Hematopoietic multipotent progenitor cell treated with erythropoietin and hydrocortisone succinate and interleukin-3 and kit ligand, for 8 days (in vitro differentiated cells): ENCODE measurements at regions not wholly inside any gene's neighbourhood (a gene's known extent, or its start where the extent isn't known, plus 50 kb on each side); places are given as distances from the start of the nearest gene placed in this dataset.
"Not testable (repeated sequence)": the region's sequence is repeated elsewhere in the genome, so short reads cannot be mapped to it uniquely, and the experiment has no call there.

Experiments used
- DNase-seq: peaks from one replicate; pipeline ENCODE4 v3.0.0-alpha.2; 2015

DNA sequence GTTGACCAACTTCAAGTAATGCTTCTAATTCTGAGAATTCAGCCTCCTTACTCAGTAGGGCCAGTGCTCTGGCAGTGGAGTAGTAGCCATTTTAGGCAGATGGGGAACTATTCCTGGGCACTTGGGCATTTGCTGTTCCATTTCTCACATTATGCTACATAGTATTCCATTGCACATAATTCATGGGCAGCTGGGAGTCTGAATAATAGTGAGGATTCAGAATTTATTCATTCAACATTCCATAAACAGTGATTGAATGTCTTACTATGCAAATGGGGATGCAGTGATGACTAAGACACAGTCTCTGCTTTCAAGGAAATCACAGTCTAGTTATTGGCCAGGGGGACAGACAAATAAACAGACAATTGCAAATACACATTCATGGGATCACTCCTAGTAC is 301.0 kb upstream of the KCNN2 start:
- DNase-seq = no peak

DNA sequence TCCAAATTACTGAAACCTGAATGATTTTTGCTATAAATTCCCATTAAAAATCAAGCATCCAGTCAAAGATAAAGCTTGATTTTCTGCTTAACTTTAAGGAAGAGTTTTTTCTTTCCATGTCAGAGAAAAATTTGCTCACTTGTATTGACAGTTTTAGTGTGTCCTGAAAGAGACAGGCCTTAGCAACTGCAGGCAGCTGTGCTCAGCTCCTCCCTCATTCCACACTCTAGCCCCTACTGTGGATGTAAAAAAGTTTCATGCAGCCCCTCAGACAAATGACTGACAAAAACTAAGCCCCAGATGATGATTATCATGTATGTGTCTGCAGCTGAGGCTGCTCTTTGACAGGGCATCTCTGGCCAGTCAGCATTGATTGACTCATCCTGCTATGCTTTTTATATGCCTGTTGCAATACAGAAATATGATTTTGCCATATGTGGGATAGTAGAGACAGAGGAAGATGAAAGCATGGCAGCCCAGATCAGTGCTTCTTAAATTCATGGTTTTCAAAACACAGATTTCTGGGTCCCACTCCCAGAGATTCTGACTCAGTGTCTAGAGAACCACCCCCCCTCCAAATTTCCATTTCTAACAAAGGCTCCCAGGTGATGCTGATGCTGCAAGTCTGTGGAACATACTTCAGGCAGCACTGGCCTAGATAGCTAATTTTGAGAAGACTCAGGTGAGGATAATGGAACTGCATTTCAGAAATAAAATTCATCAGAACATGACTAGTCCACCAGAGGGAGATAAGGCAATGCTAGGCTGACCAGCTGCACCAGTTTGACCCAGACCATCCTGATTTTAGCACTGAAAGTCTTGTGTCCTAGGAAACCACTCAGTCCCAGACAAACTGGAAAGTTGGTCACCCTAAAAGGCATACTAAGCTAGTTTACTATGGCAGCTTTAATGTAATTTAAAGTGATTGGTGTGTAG is 298.7 kb upstream of the KCNN2 start:
- no peak for DNase-seq

DNA sequence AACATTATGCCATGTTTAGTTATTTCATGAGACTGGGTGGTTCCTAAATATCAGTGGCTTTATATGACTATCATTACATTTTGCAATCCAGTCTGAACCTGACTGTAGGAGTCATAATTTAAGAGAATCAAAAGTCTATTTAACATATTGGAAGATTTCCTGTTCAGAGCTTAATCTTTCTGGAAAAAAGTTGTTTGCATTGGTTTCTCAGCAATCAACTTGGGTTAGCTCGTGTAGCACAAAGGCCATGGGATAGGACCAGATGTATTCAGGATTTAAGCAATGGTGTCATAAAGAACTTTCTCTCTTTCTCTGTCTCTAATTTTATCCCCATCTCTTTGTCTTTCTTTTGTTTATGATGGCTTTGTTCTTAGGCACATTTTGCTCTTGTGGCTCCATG is 296.0 kb upstream of the KCNN2 start:
- DNase-seq = no peak

DNA sequence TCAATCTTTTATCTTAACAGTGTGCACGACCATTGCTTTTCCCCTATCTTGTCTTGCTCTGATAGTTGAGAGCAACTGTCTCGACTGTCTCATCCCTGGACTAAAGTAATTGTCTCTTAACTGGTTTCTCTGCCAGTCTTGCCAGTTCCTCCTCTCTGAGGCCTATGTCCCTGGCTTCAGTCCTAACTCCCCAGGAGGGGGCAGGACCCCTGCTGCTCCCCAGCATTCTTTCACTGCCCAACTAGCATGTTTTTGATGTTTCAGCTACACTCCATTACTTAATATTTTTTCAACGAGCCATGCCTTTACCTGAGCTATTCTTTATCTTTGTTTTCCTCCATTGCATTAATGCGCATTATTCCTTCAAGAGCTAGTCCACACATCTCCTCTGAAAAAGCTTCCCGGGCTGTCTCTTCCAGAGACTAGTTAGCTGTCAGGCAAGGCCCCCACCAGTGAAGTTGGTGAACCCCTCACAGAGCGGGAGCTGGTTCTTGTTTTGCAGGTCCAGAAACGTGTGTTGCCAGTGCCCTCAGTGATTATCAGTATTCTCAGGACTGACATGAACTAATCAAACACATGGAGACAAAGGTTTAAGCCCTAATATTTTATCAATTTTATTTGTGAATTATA is 291.7 kb upstream of the KCNN2 start:
- no peak for DNase-seq

DNA sequence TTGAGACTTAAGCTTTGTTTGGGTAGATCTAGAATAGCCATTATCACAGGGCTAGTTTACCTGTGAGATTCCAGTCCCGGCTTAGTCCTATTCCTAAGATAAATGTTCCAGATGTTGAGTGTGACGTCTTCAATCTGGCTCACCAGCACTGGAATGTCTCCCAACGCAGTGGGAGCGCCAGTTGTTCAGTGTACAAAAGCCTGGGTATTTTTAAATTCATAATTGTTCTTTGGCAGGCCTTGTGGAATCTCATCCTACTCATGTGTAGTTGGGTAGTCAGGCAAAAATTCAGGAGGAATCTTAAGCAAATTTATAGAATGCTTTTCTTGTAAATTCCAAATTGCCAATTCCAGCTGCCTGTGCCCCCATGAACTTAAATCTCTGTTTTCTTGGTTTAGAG is 272.6 kb upstream of the KCNN2 start:
- DNase-seq = no peak

DNA sequence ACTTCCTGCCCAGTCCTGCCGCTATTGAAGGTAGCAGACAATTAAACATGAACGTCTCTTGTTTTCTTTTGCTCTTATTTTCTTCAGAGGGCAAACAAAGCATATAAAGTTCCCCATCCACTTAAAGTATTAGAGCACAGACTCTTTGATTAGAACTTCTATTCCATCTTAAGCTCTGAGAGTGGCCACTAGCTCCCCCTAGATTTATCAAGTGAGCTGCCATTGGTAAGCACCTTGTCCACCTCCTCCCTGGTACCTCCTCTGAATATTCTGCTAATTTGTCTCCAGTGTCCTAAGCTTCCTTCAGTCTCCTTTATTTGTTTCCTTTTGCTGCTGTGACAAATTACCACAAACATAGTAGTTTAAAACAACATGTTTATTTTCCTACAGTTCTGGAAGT is 264.3 kb upstream of the KCNN2 start:
- no peak for DNase-seq

DNA sequence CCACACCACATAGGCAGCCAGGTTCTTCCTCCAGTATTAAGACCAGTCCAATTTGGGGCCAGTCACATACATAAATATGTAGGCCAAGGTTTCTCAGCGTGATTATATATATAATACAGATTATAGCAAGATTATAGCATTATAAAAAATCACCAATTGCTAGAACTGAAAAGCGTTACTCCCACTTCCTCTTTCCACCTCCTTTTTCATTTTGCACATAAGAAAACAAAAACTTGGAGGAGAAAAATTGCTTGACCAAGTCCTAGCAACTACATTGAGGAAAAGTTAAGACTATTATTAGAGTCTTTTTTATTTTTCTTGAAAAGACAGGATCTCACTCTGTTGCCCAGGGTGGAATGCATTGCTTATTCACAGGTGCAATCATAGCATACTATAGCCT is 262.7 kb upstream of the KCNN2 start:
- DNase-seq = no peak

DNA sequence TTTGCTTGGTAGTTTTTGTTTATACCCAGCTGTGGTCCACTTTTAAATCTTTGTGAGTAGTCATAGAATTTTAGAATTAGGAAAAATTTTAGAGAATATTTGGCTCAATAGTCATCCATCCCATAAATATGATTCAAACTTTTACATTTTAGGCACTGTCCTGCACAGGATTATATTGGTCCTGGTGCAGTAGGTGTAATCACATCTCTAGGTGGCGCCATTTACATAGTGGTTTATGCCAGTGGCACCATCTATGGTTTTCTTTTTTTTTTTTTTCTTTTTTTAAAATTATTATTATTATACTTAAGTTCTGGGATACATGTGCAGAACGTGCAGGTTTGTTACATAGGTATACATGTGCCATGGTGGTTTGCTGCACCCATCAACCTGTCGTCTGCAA is 260.7 kb upstream of the KCNN2 start:
- DNase-seq = peak; percentile 21

DNA sequence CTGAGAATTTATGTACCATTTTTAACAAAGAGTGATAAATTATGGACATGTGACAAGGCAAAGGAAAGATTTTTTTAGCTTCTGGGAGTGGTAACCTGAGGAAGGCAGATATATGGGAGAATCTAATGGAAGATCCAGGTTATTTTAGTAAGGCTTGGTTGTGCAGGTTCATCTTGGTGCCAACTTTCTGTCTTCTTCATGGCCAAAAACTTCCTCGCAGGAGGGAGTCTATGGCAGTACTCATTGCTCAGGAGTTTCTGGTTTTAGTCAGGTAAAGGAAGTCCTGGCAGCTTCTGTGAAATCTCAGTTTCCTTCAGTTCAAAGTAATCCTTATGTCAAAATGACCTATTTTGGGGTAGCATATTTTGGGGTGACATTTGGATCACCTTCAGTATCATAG is 248.3 kb upstream of the KCNN2 start:
- no peak for DNase-seq

DNA sequence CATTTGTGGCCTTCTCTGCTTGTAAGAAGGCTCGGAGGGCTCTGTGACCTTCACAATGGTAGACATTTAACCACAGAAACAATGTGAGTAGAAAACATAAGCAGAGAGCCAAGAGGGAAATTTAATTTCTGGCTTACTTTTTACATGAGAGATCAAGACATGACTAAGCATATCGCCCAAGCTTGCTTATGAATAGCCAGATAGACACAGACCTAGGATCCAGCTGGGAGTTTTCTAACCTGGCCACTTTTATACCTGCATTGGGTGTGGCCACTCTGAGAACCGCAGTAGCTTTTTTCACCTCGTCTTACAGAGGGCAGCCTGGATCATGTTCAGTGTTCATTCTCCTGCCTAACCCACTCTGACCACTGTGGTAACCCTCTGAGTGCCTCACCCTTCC is 244.9 kb upstream of the KCNN2 start:
- DNase-seq = no peak

DNA sequence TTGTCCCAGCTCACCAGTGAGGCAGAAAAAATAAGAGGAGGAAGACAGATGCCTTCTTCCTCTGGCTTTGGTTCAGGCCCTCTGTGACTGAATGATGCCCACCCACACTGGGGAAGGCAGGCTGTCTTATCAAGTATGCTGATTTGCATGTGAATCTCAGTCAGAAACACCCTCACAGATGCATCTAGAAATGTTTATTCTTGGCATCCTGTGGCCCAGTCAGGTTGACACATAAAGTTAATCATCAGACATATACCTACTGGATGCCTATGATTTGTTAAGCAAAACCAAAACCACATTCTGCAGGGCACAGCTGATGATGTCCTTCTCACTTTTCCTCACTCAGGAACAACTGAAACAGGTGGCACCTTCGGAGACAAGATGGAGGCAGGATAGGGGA is 243.4 kb upstream of the KCNN2 start:
- DNase-seq = no peak

DNA sequence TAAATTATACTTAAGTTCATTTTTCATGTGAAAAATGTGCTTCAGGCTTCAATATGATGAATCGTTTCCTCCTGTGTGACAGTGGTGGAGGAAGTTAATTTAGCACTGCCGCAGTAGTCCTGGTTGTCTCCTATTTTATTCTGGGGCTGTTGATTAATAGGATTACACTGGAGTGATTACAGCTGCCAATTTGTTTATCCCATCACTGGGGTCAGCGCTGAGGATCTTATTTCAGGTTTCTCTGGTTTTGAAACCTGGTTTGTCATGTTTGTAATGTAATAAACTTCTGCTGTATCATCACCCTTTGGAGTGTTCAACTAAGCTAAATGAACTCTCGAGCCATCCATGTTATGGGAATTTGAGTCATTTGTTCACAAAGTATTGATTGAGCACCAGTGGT is 241.7 kb upstream of the KCNN2 start:
- DNase-seq = no peak

DNA sequence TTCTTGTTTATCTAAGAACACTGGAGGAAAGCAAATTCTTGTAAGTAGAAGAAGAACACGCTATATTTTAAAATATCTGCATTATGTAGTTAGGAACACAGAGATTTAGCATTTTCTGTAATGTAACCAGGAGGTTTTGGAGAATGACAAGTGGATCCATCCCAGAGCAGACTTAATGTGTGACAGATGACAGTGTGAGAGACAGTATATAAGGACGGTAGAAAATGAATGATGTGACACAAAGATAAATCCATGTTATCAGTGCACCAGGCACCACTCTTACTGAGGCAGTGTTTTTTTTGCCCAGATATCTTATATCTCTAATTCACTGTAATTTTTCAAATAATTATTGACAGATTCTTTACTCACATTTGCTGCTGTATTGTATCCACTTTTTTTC is 239.0 kb upstream of the KCNN2 start:
- DNase-seq = no peak

DNA sequence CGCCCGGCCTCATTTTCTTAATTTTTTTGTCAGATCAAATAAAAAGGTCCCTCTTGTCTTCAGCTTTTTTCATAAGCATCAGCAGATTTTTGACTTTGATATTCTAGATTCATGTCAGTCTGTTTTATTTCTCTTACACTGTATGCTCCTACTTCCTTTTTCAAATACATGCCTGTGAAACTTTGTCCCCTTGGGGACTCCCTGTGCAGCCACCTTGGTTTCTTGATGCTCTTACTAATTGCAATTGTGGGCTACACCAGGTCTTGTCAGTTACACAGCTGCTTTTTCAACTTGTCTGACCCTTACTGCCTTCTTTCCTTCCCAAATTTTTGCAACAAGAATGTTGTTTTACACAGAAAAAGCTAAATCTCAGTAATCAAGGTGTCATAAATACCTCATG is 238.2 kb upstream of the KCNN2 start:
- DNase-seq = no peak

DNA sequence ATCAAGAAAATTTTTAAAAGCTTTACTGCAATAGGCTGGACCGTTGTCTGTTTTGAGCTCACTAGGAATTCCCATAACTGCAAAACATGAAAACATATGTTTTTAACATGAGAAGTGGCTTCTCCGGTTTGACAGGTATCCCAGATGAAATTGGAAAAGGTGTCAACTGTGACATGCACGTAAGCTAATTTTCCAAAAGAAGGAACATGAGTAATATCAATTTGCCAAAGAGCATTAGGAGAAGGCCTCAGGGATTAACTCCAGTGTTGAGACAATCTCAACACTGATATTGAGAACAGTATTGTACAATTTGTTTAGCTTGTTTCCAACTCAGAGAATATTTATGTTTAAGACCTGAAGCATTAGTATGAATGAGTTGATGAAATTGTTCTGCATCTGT is 215.5 kb upstream of the KCNN2 start:
- DNase-seq = no peak

DNA sequence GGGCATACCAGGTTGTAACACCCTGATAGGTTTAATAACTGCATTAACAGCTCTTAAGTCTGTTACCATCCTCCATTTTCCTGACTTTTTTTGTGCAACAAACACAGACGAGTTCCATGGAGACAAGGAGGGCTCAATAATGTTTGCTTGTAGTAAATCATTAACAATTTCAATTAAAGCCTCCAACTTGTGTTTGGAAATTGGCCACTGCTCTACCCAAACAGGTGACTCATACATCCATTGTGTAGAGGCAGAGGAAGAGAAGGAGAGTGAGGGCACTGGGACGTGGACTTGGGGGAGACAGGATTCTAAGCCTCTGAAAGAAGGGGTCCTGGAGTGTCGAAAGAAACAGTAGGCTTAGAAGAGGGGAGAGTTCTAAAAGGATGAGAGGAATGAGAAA is 213.6 kb upstream of the KCNN2 start:
- no peak for DNase-seq

DNA sequence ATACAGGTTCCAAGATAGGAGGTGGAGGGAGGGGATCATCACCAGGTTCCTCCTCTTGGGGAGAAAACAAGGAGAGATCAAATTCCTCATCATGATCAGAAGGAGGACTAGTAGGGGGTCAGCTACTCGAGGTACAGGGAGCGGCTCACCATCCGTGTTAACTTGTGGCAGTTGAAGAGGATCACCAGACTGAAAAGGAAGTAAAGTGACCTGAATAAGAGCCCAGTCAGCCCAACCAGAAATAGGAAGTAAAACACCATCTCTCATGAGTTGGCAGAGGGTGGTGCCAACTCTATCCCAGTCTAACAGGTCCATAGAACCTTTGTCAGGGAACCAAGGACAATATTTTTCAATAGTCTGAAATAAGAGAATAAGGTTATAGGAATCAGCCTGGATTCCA is 213.1 kb upstream of the KCNN2 start:
- DNase-seq = not testable (repeated sequence)

DNA sequence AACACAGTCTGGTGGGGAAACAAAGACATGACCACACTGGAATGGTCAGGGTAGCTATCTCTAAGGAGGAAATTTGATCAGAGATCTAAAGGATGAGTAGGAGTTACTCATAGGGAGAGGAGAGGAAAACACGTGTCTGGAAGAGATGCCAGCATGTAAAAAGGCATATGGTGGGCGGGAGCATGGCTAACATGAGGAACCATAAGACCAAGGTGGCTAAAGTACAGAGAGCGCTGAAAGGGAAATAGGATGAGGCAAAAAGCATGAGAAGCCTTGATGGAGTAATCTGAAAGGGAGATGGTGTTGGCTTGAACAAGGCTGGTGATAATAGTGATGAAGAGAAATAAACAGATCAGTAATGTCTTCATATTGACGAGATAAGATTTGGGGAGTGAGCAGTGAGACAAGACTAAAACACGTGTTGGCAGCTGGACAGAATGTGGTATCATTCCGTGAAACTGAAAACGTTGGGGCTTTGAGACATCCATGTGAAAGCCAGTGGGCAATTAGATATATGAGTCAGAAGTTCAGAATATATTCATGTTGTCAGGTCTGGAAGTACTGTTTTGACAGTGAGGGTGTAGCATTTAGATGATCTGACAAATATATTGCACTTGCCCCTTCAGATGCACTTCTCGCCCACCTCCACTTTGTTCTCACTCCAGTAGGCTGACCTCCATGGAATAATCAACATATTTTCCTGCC is 209.1 kb upstream of the KCNN2 start:
- no peak for DNase-seq

DNA sequence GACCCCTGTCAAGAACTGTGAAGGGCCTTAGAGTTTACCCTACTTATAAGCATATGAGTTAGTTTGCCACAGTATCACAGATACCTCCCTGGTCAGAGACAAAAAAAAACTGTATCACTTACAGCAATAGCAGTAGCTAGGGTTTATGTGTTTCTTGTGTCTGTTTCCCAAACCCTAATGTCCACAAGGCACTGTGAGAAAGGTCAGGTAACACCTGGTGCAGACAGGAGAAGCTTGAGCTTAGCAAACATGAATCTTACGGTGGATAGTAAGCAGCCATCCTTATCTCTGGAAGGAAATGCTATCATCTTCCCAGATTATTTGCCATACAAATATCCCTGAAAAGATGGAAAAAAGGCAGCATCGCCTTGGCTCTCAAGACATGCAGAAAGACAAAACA is 208.5 kb upstream of the KCNN2 start:
- no peak for DNase-seq

DNA sequence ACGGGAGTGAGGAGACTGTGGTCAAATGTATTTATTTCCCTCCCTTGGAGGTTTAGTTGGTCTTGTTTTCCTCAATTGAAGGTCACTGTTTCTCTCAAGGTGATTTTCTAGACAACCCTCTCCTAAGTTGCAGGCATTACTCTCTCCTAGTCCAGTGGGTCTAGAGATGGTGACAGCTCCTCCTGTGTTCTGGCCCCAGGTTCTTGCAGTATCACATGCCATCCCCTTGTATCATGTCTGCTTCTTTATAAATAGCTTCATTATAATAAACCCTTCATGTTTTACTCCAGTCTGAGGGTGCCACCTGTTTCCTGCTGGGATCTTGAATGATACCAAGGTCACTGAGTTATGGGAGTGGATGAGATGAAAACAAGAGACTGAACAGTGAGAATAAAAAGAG is 208.0 kb upstream of the KCNN2 start:
- no peak for DNase-seq

DNA sequence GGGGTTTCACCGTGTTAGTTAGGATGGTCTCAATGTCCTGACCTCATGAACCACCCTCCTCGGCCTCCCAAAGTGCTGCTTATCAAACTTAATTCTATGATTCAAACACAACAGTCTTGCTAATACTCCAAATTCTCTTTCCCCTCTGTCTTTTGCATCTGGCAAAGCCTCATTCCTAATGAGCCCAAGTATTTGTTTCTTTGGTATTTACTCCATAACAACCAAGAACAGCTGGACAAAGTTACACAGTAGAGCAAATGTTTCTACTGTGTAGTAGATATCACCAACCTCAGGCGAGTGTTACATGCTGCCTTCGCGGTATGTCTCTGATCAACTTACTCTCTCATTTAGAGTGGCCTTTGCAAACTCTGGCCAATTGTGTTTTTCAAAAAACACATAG is 195.8 kb upstream of the KCNN2 start:
- DNase-seq = no peak

DNA sequence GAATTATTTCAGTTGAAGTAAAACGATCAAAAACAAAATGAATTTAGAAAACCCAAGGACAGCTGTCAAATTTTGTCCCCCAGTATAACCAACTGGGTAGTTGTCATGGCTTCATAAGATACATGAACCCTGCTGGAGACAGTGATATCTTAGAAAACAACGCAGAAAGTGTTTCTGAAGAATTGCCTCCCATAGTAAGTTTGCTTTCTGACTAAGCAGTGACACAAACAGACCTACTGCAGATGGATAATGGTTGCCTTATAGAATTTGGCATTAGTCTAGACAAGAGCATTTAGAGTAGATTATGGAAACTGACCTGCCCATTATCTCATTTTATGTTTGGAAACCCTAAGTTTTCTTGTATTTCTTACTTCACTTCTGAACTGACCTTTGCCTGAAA is 187.7 kb upstream of the KCNN2 start:
- no peak for DNase-seq

DNA sequence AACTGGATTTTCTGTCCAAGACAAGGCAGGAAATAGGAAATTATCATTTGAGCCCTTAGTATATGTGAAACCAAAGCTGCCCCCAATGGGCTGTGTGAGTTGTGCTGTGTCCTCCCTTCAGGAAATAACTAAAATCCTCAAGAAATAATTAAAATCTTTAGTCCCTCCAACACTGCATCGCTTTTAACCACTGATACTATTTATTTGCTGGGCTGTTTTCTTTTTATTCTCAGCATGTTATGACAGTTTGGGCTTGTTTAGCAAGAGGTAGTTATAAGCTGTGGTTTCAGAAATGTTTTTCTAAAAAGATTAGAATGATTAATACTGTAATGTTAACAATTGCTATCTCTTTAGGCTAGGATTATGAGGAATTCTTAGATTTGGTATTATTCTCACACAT is 187.0 kb upstream of the KCNN2 start:
- DNase-seq = no peak

DNA sequence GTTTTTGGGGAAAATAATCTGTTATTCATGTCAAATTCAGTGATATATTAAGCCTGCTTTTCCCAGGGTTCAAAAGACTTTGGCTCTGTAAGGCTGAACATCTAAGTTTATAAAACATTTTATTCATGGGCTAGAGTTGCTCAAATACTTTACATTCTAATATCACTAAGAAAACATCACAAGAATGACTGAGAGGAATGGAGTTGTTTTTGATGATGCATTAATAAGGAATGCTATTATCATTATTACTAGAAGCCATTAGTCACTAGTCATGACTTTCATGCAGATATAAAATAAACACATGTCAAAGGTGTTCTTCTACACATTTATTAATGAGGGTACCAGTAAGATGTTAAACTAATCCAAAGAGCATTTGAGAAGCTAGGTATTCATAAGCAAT is 185.5 kb upstream of the KCNN2 start:
- no peak for DNase-seq
